ENCODE measurements at regions not wholly inside any gene's neighbourhood (a gene's known extent, or its start where the extent isn't known, plus 50 kb on each side); places are given as distances from the start of the nearest gene placed in this dataset.

- no peak for TF ChIP-seq CTCF (IDR thresholded peaks at IDR 0.05; ENCODE audit: insufficient read depth, low read length)
- H3K4me3 ChIP-seq (ENCODE audit: low read depth, low read length) = no peak overlapping the region
- peak; percentile 34 for DNase-seq (ENCODE audit: low read depth)
Observed at GRCh38 chr4:38572793-38573192, 91.2 kb upstream of the KLF3 start.

GRCh38 chr4:38574559-38575333 lies 89.3 kb upstream of the KLF3 start:
- no peak overlapping the region for H3K4me3 ChIP-seq (ENCODE audit: low read depth, low read length)
- TF ChIP-seq CTCF (IDR thresholded peaks at IDR 0.05; ENCODE audit: insufficient read depth, low read length) = no peak
- no peak for DNase-seq (ENCODE audit: low read depth)

- no peak for TF ChIP-seq CTCF (IDR thresholded peaks at IDR 0.05; ENCODE audit: insufficient read depth, low read length)
- DNase-seq (ENCODE audit: low read depth) = no peak
- no peak overlapping the region for H3K4me3 ChIP-seq (ENCODE audit: low read depth, low read length)
Observed at GRCh38 chr4:38576767-38577166, 87.2 kb upstream of the KLF3 start.

- TF ChIP-seq CTCF (IDR thresholded peaks at IDR 0.05; ENCODE audit: insufficient read depth, low read length) = no peak
- DNase-seq (ENCODE audit: low read depth) = no peak
- no peak overlapping the region for H3K4me3 ChIP-seq (ENCODE audit: low read depth, low read length)
Observed at GRCh38 chr4:38577462-38577861, 86.5 kb upstream of the KLF3 start.

GRCh38 chr4:38581426-38582106 lies 82.4 kb upstream of the KLF3 start:
- DNase-seq (ENCODE audit: low read depth) = no peak
- no peak for TF ChIP-seq CTCF (IDR thresholded peaks at IDR 0.05; ENCODE audit: insufficient read depth, low read length)
- no peak overlapping the region for H3K4me3 ChIP-seq (ENCODE audit: low read depth, low read length)

GRCh38 chr4:38582445-38582844 lies 81.6 kb upstream of the KLF3 start:
- DNase-seq (ENCODE audit: low read depth) = no peak
- no peak overlapping the region for H3K4me3 ChIP-seq (ENCODE audit: low read depth, low read length)
- no peak for TF ChIP-seq CTCF (IDR thresholded peaks at IDR 0.05; ENCODE audit: insufficient read depth, low read length)
